ENCODE measurements at regions not wholly inside any gene's neighbourhood (a gene's known extent, or its start where the extent isn't known, plus 50 kb on each side); places are given as distances from the start of the nearest gene placed in this dataset.

DNA sequence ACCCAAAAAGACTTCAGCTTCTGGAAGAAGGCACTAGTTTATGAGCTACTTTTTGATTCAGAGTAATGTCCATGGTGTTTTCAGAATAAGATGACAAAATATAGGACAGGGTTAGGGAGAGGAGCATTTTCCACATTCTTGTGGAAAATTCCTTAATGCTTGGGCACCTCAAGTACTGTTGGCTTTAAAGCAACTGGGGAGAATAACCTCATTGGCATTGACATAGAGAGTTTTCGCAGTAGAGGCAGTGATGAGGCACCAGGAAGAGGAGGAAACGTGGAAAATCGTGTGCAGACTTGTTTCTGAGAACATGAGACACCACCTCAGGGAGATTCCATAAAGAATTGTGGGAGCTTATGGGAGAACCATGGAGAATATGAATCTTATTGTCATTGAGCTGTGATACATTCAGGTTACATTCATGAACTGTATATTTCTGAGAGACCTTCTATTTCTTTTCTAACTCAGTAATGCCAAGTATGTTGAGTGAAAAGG lies 929.0 kb upstream of the NRXN1 start:
- H3K9me3 ChIP-seq, result no peaks in the 10 kb centered on the region
- 72 to 79% methylated on average over 3 of the region's 3 CpGs for WGBS, 2 donors
- TF ChIP-seq POLR2AphosphoS5 (IDR thresholded peaks at IDR 0.05) (no peak), CTCF (IDR thresholded peaks at IDR 0.05) (no peak), POLR2A (IDR thresholded peaks at IDR 0.05) (no peak), EP300 (IDR thresholded peaks at IDR 0.05) (no peak)

DNA sequence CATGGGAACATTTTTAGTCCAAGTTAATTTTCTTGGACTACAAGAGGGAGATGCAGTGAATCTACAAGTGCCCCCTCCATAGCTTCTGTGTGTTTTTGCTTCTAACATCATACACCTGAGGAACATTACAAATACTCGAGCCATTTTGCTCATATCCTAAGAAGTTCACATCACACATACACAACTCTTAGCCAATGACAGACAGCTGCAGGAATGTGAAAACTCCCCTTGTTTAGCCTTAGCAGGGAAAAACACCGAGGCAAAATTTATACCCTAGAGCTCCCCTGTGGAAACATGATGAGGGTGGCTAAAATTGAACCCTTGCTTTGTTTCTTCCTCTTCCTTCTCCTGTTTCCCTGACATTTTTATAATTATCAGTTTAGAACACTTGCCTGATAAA lies 928.3 kb upstream of the NRXN1 start:
- WGBS, 2 donors, result 81 to 84% methylated on average over 2 of the region's 2 CpGs
- Histone ChIP-seq H3K9me3 (no peaks in the 10 kb centered on the region), H3K36me3 (no peaks in the 10 kb centered on the region), H3K4me1 (no peaks in the 10 kb centered on the region), H3K27me3 (no peaks in the 10 kb centered on the region), H3K4me3 (no peak overlapping the region), H3K27ac (no peak overlapping the region)
- intact Hi-C loops (cut with DNase I), result no loop called here
- no peak for TF ChIP-seq EP300 (IDR thresholded peaks at IDR 0.05)
- no peak for TF ChIP-seq CTCF (IDR thresholded peaks at IDR 0.05)
- no peak for TF ChIP-seq POLR2A (IDR thresholded peaks at IDR 0.05)
- TF ChIP-seq POLR2AphosphoS5 (IDR thresholded peaks at IDR 0.05), result no peak
- DNase-seq, result no peak

More for the DNA sequence above, 929.0 kb upstream of the NRXN1 start:
- intact Hi-C loops (cut with DNase I), result no loop called here
- no peaks in the 10 kb centered on the region for H3K36me3 ChIP-seq
- no peaks in the 10 kb centered on the region for H3K4me1 ChIP-seq
- H3K4me3 ChIP-seq, result no peak overlapping the region
- DNase-seq, result no peak
- no peaks in the 10 kb centered on the region for H3K27me3 ChIP-seq
- no peak overlapping the region for H3K27ac ChIP-seq

GRCh38 chr2:51959696-51960095 lies 927.8 kb upstream of the NRXN1 start:
- no peak overlapping the region for H3K27ac ChIP-seq
- TF ChIP-seq POLR2A (IDR thresholded peaks at IDR 0.05) (no peak), EP300 (IDR thresholded peaks at IDR 0.05) (no peak), POLR2AphosphoS5 (IDR thresholded peaks at IDR 0.05) (no peak), CTCF (IDR thresholded peaks at IDR 0.05) (no peak)
- no peak for DNase-seq
- H3K4me1 ChIP-seq, result no peaks in the 10 kb centered on the region
- 50 to 54% methylated on average over 2 of the region's 2 CpGs for WGBS, 2 donors
- H3K9me3 ChIP-seq, result no peaks in the 10 kb centered on the region
- H3K4me3 ChIP-seq, result no peak overlapping the region
- intact Hi-C loops (cut with DNase I), result no loop called here
- H3K36me3 ChIP-seq, result no peaks in the 10 kb centered on the region
- H3K27me3 ChIP-seq, result no peaks in the 10 kb centered on the region

DNA sequence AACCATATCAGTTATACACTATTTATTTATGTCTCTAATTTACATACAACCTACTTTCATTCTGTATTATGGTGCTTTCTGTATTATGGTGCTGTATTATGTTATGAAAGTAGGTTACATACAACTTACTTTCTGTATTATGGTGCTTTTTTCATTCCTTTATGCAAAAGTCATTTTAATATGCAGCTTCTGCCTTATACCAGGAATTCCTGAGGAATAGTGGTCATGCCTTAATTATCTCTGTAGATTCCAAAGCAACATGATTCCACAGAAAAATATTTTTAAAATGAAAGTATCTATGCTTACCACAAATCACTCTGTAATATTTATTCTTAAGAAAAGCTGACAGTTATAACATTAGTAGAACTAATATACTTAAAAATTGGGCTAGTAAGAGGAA lies 922.0 kb upstream of the NRXN1 start:
- intact Hi-C loops (cut with DNase I), result no loop called here
- TF ChIP-seq POLR2AphosphoS5 (IDR thresholded peaks at IDR 0.05), result no peak
- TF ChIP-seq CTCF (IDR thresholded peaks at IDR 0.05), result no peak
- no peak for TF ChIP-seq EP300 (IDR thresholded peaks at IDR 0.05)
- TF ChIP-seq POLR2A (IDR thresholded peaks at IDR 0.05), result no peak

GRCh38 chr2:51921076-51921475 lies 889.1 kb upstream of the NRXN1 start:
- intact Hi-C loops (cut with DNase I), result no loop called here
- Histone ChIP-seq H3K27me3 (no peaks in the 10 kb centered on the region), H3K4me3 (no peak overlapping the region), H3K9me3 (peaks cover 0 to 3% (median 0%) of the 10 kb centered on the region in 4 donors), H3K4me1 (no peaks in the 10 kb centered on the region), H3K36me3 (no peaks in the 10 kb centered on the region), H3K27ac (no peak overlapping the region)
- TF ChIP-seq POLR2AphosphoS5 (IDR thresholded peaks at IDR 0.05) (no peak), EP300 (IDR thresholded peaks at IDR 0.05) (no peak), POLR2A (IDR thresholded peaks at IDR 0.05) (no peak), CTCF (IDR thresholded peaks at IDR 0.05) (no peak)
- DNase-seq, result no peak

More for the DNA sequence above, 922.0 kb upstream of the NRXN1 start:
- Histone ChIP-seq H3K4me1 (no peaks in the 10 kb centered on the region), H3K27me3 (no peaks in the 10 kb centered on the region), H3K9me3 (peaks cover 0 to 7% (median 0%) of the 10 kb centered on the region in 4 donors), H3K27ac (no peak overlapping the region), H3K4me3 (no peak overlapping the region), H3K36me3 (no peaks in the 10 kb centered on the region)
- no peak for DNase-seq

Data from sigmoid colon (tissue), 6 donors.